HCEC 1CT (cell line): ENCODE measurements at regions not wholly inside any gene's neighbourhood (a gene's known extent, or its start where the extent isn't known, plus 50 kb on each side); places are given as distances from the start of the nearest gene placed in this dataset.

Experiments
- DNase-seq: peaks from one replicate; pipeline ENCODE4 v3.0.0-alpha.2; 2017

GRCh38 chr6:106035655-106036054 lies 50.5 kb upstream of the PRDM1 start:
- no peak for DNase-seq

GRCh38 chr6:106033806-106034205 lies 52.3 kb upstream of the PRDM1 start:
- DNase-seq: no peak

DNA sequence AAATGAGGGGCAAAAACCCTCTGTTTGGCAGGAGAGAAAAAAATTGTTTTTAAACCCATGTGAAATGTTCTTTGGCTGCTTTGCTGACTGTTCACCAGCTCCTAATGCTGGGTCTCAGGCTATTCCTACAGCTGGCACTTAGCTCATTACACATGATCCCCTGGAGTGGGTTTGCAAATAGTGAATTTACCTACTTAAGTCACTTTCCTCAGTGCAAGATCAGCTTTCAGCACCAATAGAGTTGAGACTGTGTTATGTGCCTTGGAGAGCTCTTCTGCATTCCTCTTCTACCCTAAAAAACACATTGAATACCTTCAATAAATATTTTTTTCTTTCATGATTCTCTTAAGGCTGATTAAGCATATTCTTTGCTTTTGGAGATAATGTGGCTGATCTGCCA lies 58.4 kb upstream of the PRDM1 start:
- DNase-seq: peak; percentile 9

DNA sequence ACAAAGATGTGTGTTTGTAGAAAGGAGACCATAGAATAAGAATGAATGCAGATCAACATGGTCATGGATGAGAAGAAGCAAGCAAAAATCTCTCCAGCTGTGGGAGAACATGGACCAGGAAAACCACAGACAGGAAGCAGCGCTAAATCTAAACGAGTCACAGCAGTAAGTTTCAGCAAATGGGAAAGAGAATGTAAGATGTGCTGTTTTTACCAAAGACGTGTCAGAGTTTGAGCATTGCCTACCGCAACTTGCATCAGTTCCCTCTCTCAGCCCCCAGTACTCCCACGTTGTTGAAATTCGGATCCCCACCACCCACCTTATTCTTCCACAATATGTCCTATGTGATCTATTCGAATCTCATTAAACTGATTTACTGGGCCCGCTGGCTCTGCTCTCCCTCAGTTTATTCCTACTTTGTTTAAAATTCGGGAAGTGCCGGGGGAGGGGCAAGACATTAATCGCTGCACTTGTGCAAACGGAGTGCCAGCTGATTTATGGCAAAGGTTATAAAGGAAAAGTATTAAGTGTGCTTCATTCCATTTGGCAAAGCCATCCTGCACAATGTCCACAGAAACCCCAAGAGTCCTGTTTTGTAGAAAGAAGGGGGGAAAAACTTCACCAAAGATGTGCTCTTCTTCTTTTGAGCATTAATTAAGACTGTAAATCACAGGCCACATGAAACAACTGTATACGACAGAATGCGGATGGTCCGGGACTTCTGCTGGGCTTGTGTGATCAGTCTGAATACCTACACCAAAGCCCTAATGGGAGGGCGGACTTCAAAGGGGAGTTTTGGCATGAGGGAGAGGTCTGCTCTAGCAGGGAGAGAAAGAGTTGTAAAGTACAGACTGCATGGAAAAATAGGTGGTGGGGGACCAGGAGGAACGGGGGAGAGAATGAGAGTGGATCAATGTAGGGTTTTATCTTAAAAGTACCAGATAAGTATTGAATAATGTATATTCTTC lies 59.1 kb upstream of the PRDM1 start:
- DNase-seq: peak; percentile 68

DNA sequence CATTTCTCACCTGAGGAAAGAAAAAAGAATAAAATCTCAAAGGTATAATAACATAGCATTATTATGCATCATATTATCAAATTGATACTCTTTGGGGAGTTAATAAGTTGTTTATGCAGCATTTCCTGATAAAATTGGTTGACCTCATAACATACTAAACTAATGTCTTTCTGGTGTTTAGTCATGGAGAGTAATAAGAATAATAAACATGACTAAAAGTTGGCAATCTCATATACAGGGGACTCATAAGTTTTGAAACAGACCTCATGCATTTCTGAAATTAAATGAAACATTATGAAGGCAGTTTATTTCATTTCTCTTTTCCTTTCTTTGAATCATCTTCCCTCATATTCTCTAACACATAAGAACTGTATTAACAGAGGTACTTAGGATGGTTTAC lies 60.5 kb upstream of the PRDM1 start:
- peak; percentile 81 for DNase-seq

DNA sequence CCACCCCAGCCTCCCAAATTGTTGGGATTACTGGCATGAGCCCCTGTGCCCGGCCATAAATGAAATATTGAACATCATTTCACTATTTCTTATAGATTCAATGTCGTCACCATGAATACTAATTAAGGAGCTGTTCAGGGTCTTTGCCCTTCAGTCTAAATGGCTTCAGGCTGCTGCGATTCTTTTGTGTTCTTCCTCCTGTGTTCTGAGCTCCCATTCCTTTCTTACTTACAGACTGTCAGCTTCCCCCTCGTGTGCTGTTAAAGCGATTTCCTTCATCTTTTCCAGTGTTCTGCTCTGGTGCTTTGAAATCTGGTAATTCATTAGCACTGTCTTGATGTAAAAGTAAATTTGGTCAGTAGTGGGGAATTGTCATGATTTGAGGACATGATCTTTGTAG lies 63.3 kb upstream of the PRDM1 start:
- no peak for DNase-seq

DNA sequence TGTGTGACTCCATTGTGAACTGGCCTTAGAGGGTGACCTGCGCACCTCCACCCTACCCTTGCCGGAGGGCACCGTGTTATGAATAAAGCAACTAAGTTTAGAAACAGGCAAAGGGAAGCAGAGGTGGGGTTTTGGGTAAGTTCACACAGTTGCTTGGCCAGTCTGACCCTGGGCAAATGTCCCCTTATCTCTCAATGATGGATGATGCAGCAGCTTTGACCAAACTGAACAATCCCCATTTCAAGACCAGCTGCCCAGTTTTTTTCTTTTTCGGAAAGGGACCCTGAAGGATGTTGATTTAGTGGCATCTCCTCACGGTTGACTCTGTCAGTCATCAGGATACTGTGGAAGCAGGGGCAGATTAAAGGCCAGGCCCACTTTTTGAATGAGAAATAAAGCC lies 68.7 kb upstream of the PRDM1 start:
- DNase-seq: no peak

DNA sequence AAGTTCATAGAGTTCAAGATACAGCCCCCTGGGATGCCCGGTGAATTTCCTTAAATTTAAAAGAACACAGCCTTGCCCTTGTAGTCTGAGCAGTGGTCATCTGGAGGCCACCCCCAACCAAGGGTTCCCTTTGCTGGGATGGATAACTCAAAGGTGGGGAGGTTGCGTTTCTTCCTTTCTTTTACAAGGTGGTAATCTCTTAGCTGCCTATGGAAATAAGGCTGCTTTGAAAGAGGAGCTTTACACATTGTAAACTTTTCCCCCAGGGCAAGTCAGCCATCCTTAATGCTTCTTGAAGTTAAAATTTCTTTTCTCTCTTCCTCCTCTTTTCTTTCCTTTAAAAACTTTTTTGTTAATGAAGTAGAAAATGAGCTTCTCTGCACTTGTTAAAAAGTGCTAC lies 71.2 kb upstream of the PRDM1 start:
- DNase-seq: no peak

- DNase-seq: no peak
These were observed 74.7 kb upstream of the PRDM1 start for GRCh38 chr6:106011476-106011875.

DNA sequence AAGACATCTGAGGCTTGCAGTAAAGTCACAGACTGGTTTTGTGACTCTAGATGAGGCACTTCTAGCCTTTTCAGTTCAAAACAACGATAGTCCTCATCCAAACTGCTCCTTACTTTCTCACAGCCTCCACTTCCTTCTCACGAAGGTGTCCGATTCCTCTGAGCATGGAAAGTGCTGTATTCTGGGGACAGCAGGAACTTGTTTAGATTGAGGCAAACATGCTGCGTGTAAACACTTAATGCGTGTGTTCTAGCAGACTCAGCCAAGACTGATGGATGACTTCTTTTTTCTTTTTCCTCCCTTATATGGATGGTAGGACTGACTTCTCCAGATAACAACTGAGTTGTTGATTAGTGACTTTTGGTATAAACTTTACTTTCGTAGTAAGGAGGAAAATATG lies 80.2 kb upstream of the PRDM1 start:
- DNase-seq: no peak

DNA sequence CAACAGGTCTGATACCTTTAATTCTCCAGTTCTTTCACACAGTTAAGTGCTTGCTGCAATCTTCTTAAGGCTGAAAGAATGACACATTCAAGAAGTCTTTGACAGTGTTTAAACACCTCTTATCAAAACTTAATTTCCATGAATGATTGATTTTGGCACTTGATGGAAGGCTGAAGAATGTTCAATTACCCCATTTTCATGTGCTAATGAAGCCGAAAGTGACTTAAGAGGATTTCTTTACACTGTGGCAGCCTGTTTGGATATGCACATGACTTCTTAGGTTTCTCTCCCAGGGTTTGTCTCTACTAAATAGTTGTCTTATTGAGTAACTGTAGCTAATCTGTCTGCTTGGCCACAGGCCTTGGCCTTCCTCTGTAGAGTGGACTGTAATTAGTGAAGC lies 81.1 kb upstream of the PRDM1 start:
- DNase-seq: no peak

DNA sequence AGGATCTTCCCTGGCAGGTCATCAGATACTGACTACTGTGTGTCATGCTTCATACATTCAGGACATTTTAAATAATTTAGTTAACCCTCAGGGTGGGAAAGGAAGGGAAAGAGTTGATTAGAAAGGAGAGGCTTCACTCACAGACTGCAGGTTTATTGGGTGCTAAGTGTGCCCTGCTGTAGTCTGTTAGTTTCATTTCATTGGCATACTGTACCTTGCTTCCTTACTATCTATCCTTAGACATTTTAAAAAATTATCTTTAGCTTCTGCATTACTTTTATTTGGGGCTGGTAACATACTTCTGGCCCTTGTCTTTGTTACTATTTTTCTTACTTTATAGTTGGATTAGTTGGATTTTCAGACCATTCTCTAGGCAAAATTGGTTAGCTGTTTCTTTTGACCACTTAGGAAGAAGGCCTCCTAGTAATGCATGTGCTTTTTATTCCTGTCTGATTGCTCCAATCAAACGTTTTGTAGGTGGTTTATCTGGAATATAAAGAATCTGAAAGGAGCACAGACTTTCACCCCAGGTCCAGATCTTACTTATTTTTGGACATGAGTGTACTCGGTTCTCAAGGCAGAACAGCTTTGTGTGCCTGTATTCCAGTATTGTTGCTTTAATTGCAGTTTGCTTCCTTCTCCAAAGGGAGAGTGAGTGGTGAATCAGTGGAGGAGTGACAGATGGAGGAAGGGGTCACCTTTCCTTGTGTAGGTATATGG lies 82.7 kb upstream of the PRDM1 start:
- no peak for DNase-seq

- no peak for DNase-seq
These were observed 84.1 kb upstream of the PRDM1 start for GRCh38 chr6:106002005-106002404.

- no peak for DNase-seq
These were observed 85.2 kb upstream of the PRDM1 start for GRCh38 chr6:106000935-106001334.

DNA sequence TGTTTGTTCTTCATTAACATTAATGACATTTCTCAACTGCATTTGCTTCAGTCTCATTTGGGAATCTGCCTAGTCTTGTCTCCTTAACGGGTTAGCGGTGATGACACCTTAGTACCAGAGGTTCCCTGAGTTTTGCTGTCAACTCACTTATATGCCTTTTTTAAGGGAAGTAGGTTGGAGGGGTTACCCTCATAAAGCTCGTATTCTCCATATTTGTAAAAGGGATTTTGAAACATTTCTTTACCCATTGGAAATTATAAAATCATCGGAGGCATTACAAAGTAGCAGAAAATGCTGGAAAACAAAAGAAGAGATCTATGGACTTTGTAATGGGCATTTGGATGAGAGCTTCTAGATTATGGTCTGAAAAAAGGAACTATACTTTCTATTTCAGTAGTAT lies 88.7 kb upstream of the PRDM1 start:
- DNase-seq: no peak

DNA sequence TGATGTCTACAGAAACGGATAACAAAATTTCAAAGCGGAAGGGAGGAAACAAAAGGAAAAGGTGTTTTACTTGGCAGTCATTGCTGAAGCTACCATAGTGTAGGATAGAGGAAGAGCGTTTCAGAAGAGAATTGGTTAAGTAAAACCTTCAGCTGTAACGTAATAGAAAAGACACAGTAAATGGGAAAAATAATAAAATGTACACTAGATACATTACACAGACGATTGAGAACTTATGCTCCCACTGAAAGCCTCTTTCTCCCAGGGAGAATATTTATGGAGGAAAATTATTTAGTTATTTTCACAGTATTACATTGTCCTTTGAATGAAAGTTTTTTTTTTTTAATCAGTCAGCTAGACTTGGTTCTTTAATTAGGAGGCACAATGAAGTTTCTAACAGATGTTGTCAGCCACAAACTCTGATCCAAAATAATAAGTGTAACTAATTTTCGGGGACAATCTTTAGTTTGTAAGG lies 90.7 kb upstream of the PRDM1 start:
- no peak for DNase-seq

GRCh38 chr6:105994591-105995390 lies 91.3 kb upstream of the PRDM1 start:
- DNase-seq: peak; percentile 82

DNA sequence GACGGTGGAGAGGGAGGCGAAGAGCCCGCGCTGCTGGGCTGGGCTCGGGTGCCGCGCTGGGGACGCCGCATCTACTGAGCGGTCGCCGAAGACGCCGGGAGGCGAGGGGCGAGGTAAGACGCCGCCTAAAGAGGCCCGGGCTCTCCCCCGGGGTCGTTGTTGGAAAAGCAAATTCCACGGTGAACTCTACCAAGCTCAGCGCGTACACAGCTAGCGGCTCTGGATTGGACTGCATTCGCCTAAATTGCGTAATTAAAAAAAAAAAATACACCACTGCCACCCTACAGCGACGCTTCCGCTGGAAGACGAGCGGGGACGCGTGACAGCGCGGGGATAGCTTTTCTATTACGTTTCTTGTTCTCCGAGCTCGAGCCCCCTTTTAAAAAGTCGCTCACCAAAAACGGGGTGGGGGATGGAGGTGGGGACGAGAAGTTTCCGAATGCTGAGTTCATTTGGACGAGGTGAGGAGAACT lies 92.0 kb upstream of the PRDM1 start:
- peak; percentile 54 for DNase-seq

DNA sequence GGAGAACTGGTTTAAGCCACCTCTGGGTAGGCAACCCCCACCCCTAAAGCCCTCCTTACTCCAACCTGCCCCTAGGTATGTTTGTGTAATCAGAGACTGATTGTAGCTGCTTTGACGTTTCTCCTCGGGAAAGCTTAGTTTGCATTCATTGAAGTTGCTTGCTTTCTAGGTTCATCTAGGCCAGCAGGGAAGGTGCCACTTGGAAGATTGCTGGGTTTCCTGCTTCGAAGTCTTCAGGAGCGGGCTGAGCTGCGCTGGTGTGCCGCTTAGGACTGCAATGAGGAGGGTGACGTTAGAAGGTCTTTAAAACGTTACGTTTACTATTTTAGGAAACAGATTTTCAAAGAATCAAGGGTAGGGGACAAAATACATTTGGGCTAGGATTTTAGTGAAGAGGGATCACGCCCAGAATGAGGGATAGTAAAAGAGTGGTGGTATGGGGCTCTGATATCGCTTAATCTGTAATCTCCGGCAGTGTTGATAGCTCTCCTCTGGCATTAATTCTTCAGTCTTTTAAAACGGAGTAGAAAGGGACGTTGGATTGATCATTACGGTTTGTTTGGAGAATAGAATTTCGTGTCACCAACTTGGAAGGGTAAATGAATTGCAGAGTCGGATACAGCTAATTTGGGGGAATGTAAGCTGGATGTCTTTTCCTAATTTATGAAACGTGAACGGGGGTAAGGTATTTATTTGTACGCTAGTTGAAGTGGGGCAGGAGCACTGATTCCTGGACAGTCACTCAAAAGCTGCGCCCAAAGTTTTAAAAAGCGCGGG lies 92.6 kb upstream of the PRDM1 start:
- peak; percentile 1 for DNase-seq

DNA sequence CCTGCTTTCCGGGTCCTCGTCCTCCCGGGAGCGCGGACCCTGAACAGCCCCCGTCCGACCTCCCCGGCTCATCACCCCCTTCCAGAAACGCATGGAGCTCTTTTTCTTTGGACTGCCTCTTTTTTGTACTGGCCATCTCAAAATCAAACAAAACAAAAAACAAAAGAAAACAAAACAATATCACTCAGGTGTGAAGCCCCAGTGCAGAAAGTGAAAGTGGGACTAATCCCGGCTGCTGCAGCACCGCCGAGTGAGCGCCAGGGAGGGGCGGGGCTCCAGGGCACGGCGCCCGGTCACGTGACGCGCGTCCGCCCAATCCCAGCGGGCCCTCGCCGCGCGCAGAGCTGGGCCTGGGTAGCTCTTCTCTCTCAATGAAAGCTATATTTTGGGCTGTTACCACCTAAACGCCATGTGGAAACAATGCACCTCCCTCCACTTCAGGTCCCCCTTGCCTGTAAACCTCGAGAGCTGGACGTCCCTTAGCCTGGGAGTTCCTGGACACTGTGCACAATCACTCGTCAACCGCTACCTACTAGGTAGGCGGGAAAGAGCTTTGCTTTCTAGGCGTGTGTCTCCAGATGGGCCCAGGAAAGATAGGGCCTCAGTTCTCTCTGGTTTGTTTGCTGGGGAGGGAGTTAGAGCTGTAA lies 93.7 kb upstream of the PRDM1 start:
- DNase-seq: peak; percentile 80

GRCh38 chr6:105991561-105992314 lies 94.4 kb upstream of the PRDM1 start:
- peak; percentile 9 for DNase-seq
